Natural killer cell (primary cell): ENCODE measurements at regions not wholly inside any gene's neighbourhood (a gene's known extent, or its start where the extent isn't known, plus 50 kb on each side); places are given as distances from the start of the nearest gene placed in this dataset.

Experiments used
- ATAC-seq, 3 donors: fragments of 150-1000 bp in 2 of 3; fragments of 200-7000 bp in 1 of 3; cut with Tn5 transposase; 1 replicate in 1 of 3; 2 replicates in 2 of 3; pipeline ENCODE4 v1.10.0; 2021; ENCODE audit warnings: mild to moderate bottlenecking in 2 of 3, moderate library complexity in 2 of 3
- DNase-seq, 2 donors: peaks; one replicate each; pipeline versions ENCODE4 v3.0.0 to v3.0.0-alpha.2; 2013 to 2021; ENCODE audit warnings: mixed read lengths in 1 of 2
- H3K27ac ChIP-seq: one replicate; pipeline ENCODE4 v1.5.1; 2013; ENCODE audit warnings: mild to moderate bottlenecking, low read length
- H3K27me3 ChIP-seq: one replicate; pipeline ENCODE4 v1.6.1; 2013; ENCODE audit warnings: low read length; ENCODE audit not compliant: control insufficient read depth, insufficient read depth
- H3K36me3 ChIP-seq: one replicate; pipeline ENCODE4 v1.6.1; 2013; ENCODE audit warnings: low read length; ENCODE audit not compliant: control insufficient read depth, insufficient read depth
- H3K4me1 ChIP-seq: one replicate; pipeline ENCODE4 v1.6.1; 2013; ENCODE audit warnings: low read length; ENCODE audit not compliant: control insufficient read depth, insufficient read depth
- H3K4me3 ChIP-seq: one replicate; pipeline ENCODE4 v1.5.1; 2013; ENCODE audit warnings: low read length
- H3K9me3 ChIP-seq: one replicate; pipeline ENCODE4 v1.6.1; 2013; ENCODE audit warnings: low read length; ENCODE audit not compliant: control insufficient read depth, insufficient read depth
- H3K27ac Mint-ChIP-seq, 2 donors: one replicate each; pipeline ENCODE4 v1.8.0; 2022; ENCODE audit warnings: mild to moderate bottlenecking in 2 of 2, mixed read lengths in 2 of 2, moderate library complexity in 1 of 2
- H3K27me3 Mint-ChIP-seq, 2 donors: one replicate each; pipeline ENCODE4 v1.8.0; 2022; ENCODE audit warnings: low read depth in 2 of 2, mixed read lengths in 2 of 2
- H3K36me3 Mint-ChIP-seq: one replicate; pipeline ENCODE4 v1.8.0; 2022; ENCODE audit warnings: mixed read lengths
- H3K4me1 Mint-ChIP-seq, 2 donors: one replicate each; pipeline ENCODE4 v1.8.0; 2022; ENCODE audit warnings: mixed read lengths in 2 of 2
- H3K4me3 Mint-ChIP-seq: one replicate; pipeline ENCODE4 v1.8.0; 2022; ENCODE audit warnings: mild to moderate bottlenecking, moderate library complexity, mixed read lengths
- H3K9me3 Mint-ChIP-seq, 2 donors: one replicate each; pipeline ENCODE4 v1.8.0; 2022; ENCODE audit warnings: mixed read lengths in 2 of 2
- CTCF ChIP-seq: fragments of 200-600 bp; IDR thresholded peaks from one replicate; pipeline ENCODE4 v1.8.0; 2022; ENCODE audit warnings: antibody characterized with exemption
- WGBS: methylation state at CpG from one replicate; pipeline ENCODE4 v1.1.7; 2013; ENCODE audit warnings: missing lambda C conversion rate; ENCODE audit not compliant: insufficient coverage; 5-methylcytosine and 5-hydroxymethylcytosine counted together
- intact Hi-C: fragments of 100-400 bp; cut with micrococcal nuclease; formaldehyde crosslinking; loops from one replicate; pipeline ENCODE4 v1.14.2; 2022

GRCh38 chr4:155428128-155428527 lies 51.4 kb upstream of the MAP9 start:
- Histone ChIP-seq H3K9me3 (no peaks in the 10 kb centered on the region), H3K4me1 (no peaks in the 10 kb centered on the region), H3K4me3 (no peak overlapping the region), H3K36me3 (no peaks in the 10 kb centered on the region), H3K27me3 (no peaks in the 10 kb centered on the region), H3K27ac (no peak overlapping the region)
- H3K4me1 Mint-ChIP-seq: no peaks in the 10 kb centered on the region
- no peaks in the 10 kb centered on the region for H3K36me3 Mint-ChIP-seq
- H3K27me3 Mint-ChIP-seq: peaks cover 0 to 6% of the 10 kb centered on the region in 2 donors
- H3K27ac Mint-ChIP-seq: no peak overlapping the region
- intact Hi-C loops: no loop called here
- no peak for TF ChIP-seq CTCF
- no peaks in the 10 kb centered on the region for H3K9me3 Mint-ChIP-seq
- DNase-seq: no peak
- no peak for ATAC-seq
- H3K4me3 Mint-ChIP-seq: no peak overlapping the region

- WGBS: 89% methylated on average over 9 of the region's 9 CpGs
- TF ChIP-seq CTCF: no peak
- no peaks in the 10 kb centered on the region for H3K4me1 Mint-ChIP-seq
- H3K36me3 Mint-ChIP-seq: no peaks in the 10 kb centered on the region
- H3K27me3 Mint-ChIP-seq: peaks cover 0 to 7% of the 10 kb centered on the region in 2 donors
- H3K9me3 ChIP-seq: no peaks in the 10 kb centered on the region
- no peak overlapping the region for H3K4me3 ChIP-seq
- no peak overlapping the region for H3K27ac ChIP-seq
- DNase-seq (no peak), ATAC-seq (no peak)
- H3K4me3 Mint-ChIP-seq: no peak overlapping the region
- H3K9me3 Mint-ChIP-seq: no peaks in the 10 kb centered on the region
- no peak overlapping the region for H3K27ac Mint-ChIP-seq
- H3K27me3 ChIP-seq: no peaks in the 10 kb centered on the region
- intact Hi-C loops: no loop called here
- no peaks in the 10 kb centered on the region for H3K36me3 ChIP-seq
- H3K4me1 ChIP-seq: no peaks in the 10 kb centered on the region
Observed at GRCh38 chr4:155426953-155427352, 50.2 kb upstream of the MAP9 start.
